Tibial nerve (tissue), 4 donors: ENCODE measurements at regions not wholly inside any gene's neighbourhood (a gene's known extent, or its start where the extent isn't known, plus 50 kb on each side); places are given as distances from the start of the nearest gene placed in this dataset.

Source experiments
- CTCF ChIP-seq, 5 experiments: fragments of 200-600 bp in 3 of 5; fragments of 450-650 bp in 2 of 5; sonication (generic) in 3 of 5; IDR thresholded peaks; one replicate each; pipeline ENCODE4 v1.5.1; 2016 to 2019; ENCODE audit warnings: antibody characterized with exemption in 5 of 5, mild to moderate bottlenecking in 3 of 5, moderate library complexity in 2 of 5
- EP300 ChIP-seq, 2 donors: sonication (generic); formaldehyde crosslinking; IDR thresholded peaks; one replicate each; pipeline ENCODE4 v1.6.1; 2017; ENCODE audit warnings: antibody characterized with exemption in 2 of 2, mild to moderate bottlenecking in 1 of 2
- POLR2A ChIP-seq, 2 donors: fragments of 450-650 bp; IDR thresholded peaks; one replicate each; pipeline ENCODE4 v1.6.1; 2017; ENCODE audit warnings: antibody characterized with exemption in 2 of 2, mild to moderate bottlenecking in 2 of 2, moderate library complexity in 2 of 2

GRCh38 chr2:40680547-40680946 is 228.7 kb upstream of the SLC8A1 start:
- no peak for TF ChIP-seq CTCF (IDR thresholded peaks at IDR 0.05)
- no peak for TF ChIP-seq POLR2A (IDR thresholded peaks at IDR 0.05)
- TF ChIP-seq EP300 (IDR thresholded peaks at IDR 0.05) = no peak
